OCI-LY7 (cell line): ENCODE measurements at regions not wholly inside any gene's neighbourhood (a gene's known extent, or its start where the extent isn't known, plus 50 kb on each side); places are given as distances from the start of the nearest gene placed in this dataset.

Source experiments
- BruUV-seq: library from RNA; stranded (reverse); fragments of 400-500 nt; replicated peaks from 2 replicates; lab custom pipeline; 2021; lab: Mats Ljungman, UMichigan
- CTCF ChIA-PET: fragments of 300-600 bp; sonication (Branson Sonifier 250); formaldehyde crosslinking; loops from one replicate; lab custom pipeline; 2022; ENCODE audit warnings: antibody characterized with exemption; ENCODE audit not compliant: unreplicated experiment; lab: Charles Lee
- POLR2A ChIA-PET: fragments of 300-600 bp; sonication (Branson Sonifier 250); formaldehyde crosslinking; loops from one replicate; lab custom pipeline; 2022; ENCODE audit warnings: antibody characterized with exemption; lab: Charles Lee
- DNase-seq: peaks from one replicate; pipeline ENCODE4 v3.0.0-alpha.2; 2015; ENCODE audit warnings: low spot score
- H2AFZ ChIP-seq: fragments of 200-600 bp; sonication (generic), shearing (Covaris generic); 2 replicates; pipeline ENCODE4 v1.6.1; 2014; ENCODE audit warnings: mild to moderate bottlenecking, antibody characterized with exemption, low read length, moderate library complexity
- H3K27ac ChIP-seq: fragments of 200-600 bp; sonication (generic); 2 replicates; pipeline ENCODE4 v1.5.1; 2014; ENCODE audit warnings: mixed run types, low read depth, mild to moderate bottlenecking, moderate library complexity, low read length, inconsistent platforms; ENCODE audit not compliant: poor library complexity, severe bottlenecking
- H3K36me3 ChIP-seq: fragments of 200-600 bp; sonication (generic); 2 replicates; pipeline ENCODE4 v1.6.1; 2014; ENCODE audit warnings: mild to moderate bottlenecking, antibody characterized with exemption, low read length, moderate library complexity, mixed read lengths; ENCODE audit not compliant: insufficient read depth
- H3K4me1 ChIP-seq: fragments of 200-600 bp; sonication (generic); 2 replicates; pipeline ENCODE4 v1.5.1; 2014; ENCODE audit warnings: mild to moderate bottlenecking, low read length; ENCODE audit not compliant: insufficient read depth, poor library complexity, severe bottlenecking
- H3K4me2 ChIP-seq: fragments of 200-600 bp; sonication (generic); 2 replicates; pipeline ENCODE4 v1.6.1; 2014; ENCODE audit warnings: mild to moderate bottlenecking, low read length
- H3K4me3 ChIP-seq: fragments of 200-600 bp; sonication (generic); 2 replicates; pipeline ENCODE4 v1.5.1; 2014; ENCODE audit warnings: mild to moderate bottlenecking, low read depth, low read length; ENCODE audit not compliant: poor library complexity, severe bottlenecking
- H3K79me2 ChIP-seq: fragments of 200-600 bp; sonication (generic); 2 replicates; pipeline ENCODE4 v1.6.1; 2016; ENCODE audit warnings: low read depth, mild to moderate bottlenecking, low read length, moderate library complexity, mixed read lengths; ENCODE audit not compliant: insufficient read depth
- H3K9me2 ChIP-seq: fragments of 200-600 bp; sonication (generic); 2 replicates; pipeline ENCODE4 v1.6.1; 2016; ENCODE audit warnings: mild to moderate bottlenecking, low read length, mixed read lengths; ENCODE audit not compliant: insufficient read depth
- H3K9me3 ChIP-seq: fragments of 200-600 bp; sonication (generic); 2 replicates; pipeline ENCODE4 v1.6.1; 2014; ENCODE audit warnings: mild to moderate bottlenecking, mixed run types, low read length, mixed read lengths
- H4K20me1 ChIP-seq: fragments of 200-600 bp; sonication (generic); 2 replicates; pipeline ENCODE4 v1.6.1; 2014; ENCODE audit warnings: mild to moderate bottlenecking, antibody characterized with exemption, low read length, moderate library complexity, mixed read lengths; ENCODE audit not compliant: insufficient read depth
- CTCF ChIP-seq: fragments of 200-600 bp; sonication (generic); conservative IDR thresholded peaks from 2 replicates; pipeline ENCODE4 v1.5.1; 2014; ENCODE audit warnings: mild to moderate bottlenecking, antibody characterized with exemption, low read length, moderate library complexity, mixed read lengths
- EZH2phosphoT487 ChIP-seq: fragments of 200-600 bp; sonication (generic); IDR thresholded peaks from 2 replicates; pipeline ENCODE4 v1.6.1; 2018; ENCODE audit warnings: low read depth, borderline replicate concordance, mild to moderate bottlenecking, mixed run types, antibody characterized with exemption, low read length, moderate library complexity, mixed read lengths
- intact Hi-C: fragments of 100-400 bp; cut with micrococcal nuclease; formaldehyde crosslinking; loops from one replicate; pipeline ENCODE4 v1.10.0; 2022; ENCODE audit not compliant: unreplicated experiment

GRCh38 chr10:59586407-59586891 is 123.2 kb downstream of the SLC16A9 start:
- no peaks in the 10 kb centered on the region for H4K20me1 ChIP-seq
- no peaks in the 10 kb centered on the region for H3K9me3 ChIP-seq
- no peaks in the 10 kb centered on the region for H3K9me2 ChIP-seq
- no peak overlapping the region for H2AFZ ChIP-seq
- ChIA-PET POLR2A (interaction anchor here (0.6 to 0.9 kb wide), 3 partner anchors 42 to 435 kb away, joined by 3 read pairs; no protein-coding TSS in a partner anchor), CTCF (no interaction called here)
- H3K4me2 ChIP-seq, result no peak overlapping the region
- intact Hi-C loops, result no loop called here
- no peak overlapping the region for H3K27ac ChIP-seq
- H3K4me3 ChIP-seq, result no peak overlapping the region
- H3K36me3 ChIP-seq, result no peaks in the 10 kb centered on the region
- no TSS peak for BruUV-seq
- TF ChIP-seq EZH2phosphoT487, result no peak
- no peak for TF ChIP-seq CTCF
- no peaks in the 10 kb centered on the region for H3K79me2 ChIP-seq
- DNase-seq, result no peak
- no peaks in the 10 kb centered on the region for H3K4me1 ChIP-seq

- no peak overlapping the region for H2AFZ ChIP-seq
- intact Hi-C loops, result no loop called here
- ChIA-PET POLR2A (no interaction called here), CTCF (no interaction called here)
- DNase-seq, result no peak
- H3K9me2 ChIP-seq, result no peaks in the 10 kb centered on the region
- H3K4me2 ChIP-seq, result no peak overlapping the region
- H3K36me3 ChIP-seq, result no peaks in the 10 kb centered on the region
- no peak overlapping the region for H3K4me3 ChIP-seq
- H3K27ac ChIP-seq, result no peak overlapping the region
- no peaks in the 10 kb centered on the region for H3K4me1 ChIP-seq
- no peaks in the 10 kb centered on the region for H3K9me3 ChIP-seq
- no peak for TF ChIP-seq EZH2phosphoT487
- no TSS peak for BruUV-seq
- no peaks in the 10 kb centered on the region for H4K20me1 ChIP-seq
- H3K79me2 ChIP-seq, result no peaks in the 10 kb centered on the region
Measured at GRCh38 chr10:59585046-59585700, 124.5 kb downstream of the SLC16A9 start.

GRCh38 chr10:59582780-59583179 is 126.9 kb downstream of the SLC16A9 start:
- intact Hi-C loops, result no loop called here
- ChIA-PET POLR2A (no interaction called here), CTCF (no interaction called here)
- no TSS peak for BruUV-seq
- Histone ChIP-seq H4K20me1 (no peaks in the 10 kb centered on the region), H3K4me2 (no peak overlapping the region), H3K36me3 (no peaks in the 10 kb centered on the region), H3K9me3 (no peaks in the 10 kb centered on the region), H3K27ac (no peak overlapping the region), H3K9me2 (no peaks in the 10 kb centered on the region), H2AFZ (no peak overlapping the region), H3K4me1 (no peaks in the 10 kb centered on the region), H3K79me2 (no peaks in the 10 kb centered on the region), H3K4me3 (no peak overlapping the region)
- no peak for TF ChIP-seq CTCF
- no peak for TF ChIP-seq EZH2phosphoT487
- no peak for DNase-seq
